GM13977 (cell line): ENCODE measurements at regions not wholly inside any gene's neighbourhood (a gene's known extent, or its start where the extent isn't known, plus 50 kb on each side); places are given as distances from the start of the nearest gene placed in this dataset.

Source experiments
- DNase-seq: peaks from one replicate; pipeline ENCODE4 v3.0.0; 2012; ENCODE audit warnings: low spot score
- in situ Hi-C: fragments of 300-500 bp; cut with MboI; formaldehyde crosslinking; loops from one replicate; pipeline ENCODE4 v1.12.0; 2022; ENCODE audit warnings: low sequenced_read_pairs, low pct_unique_long_range_greater_than_20kb, mixed read lengths, inconsistent platforms; ENCODE audit not compliant: unreplicated experiment
- TF ChIP-seq, protein P1 (sequence below): IDR thresholded peaks from 2 replicates; pipeline ENCODE4 v1.5.1; 2012; ENCODE audit warnings: mild to moderate bottlenecking, control low read depth; ENCODE audit not compliant: insufficient read depth; ENCODE audit errors: extremely low read depth, missing control alignments

DNA sequence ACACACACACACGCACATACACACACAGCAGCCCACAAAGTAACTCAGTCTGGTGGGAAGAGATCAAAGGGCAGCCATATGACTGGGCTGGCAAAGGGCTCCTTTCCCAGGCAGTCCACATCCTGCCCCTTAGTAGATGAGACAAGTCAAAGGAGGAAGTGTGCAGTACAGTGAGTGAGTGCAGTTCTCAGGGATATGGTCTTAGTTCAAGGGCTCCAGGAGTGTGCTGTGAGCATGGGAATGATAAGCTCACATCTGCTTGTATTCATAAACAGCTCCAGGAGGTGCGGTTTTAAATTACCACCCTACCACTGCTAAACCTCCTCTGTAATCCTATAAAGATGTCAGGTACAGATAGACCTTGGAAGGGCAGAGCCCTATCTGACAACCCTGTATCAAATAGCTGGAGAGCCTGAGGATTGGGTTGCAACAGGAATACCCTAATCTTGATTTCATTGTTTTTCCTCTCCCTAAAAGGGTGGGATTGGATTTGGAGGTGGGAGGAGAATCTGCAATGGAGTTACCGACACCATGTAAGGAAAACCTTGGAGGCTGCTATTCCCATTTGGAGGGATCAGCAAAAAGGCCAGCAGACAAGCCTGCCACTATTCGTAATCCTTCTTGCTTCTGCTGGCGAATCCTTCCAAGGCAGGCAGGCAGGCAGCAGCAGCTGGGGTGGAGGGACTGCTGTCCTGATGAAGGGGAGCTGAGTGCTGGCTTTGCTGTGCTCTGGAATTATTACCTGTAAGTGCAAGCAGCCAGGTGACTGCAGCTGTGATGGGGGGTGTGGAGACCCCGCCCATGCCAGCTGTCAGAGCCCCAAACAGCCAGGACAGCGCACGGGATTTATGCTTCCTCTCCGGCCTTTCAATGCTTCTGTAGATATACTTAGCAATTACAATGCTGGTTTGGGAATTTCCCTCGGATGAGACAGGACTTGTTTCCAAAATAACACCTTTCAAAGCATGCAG, 342.7 kb downstream of the PRL start:
- in situ Hi-C loops, result no loop called here
- no peak for DNase-seq
- TF ChIP-seq, protein P1, sequence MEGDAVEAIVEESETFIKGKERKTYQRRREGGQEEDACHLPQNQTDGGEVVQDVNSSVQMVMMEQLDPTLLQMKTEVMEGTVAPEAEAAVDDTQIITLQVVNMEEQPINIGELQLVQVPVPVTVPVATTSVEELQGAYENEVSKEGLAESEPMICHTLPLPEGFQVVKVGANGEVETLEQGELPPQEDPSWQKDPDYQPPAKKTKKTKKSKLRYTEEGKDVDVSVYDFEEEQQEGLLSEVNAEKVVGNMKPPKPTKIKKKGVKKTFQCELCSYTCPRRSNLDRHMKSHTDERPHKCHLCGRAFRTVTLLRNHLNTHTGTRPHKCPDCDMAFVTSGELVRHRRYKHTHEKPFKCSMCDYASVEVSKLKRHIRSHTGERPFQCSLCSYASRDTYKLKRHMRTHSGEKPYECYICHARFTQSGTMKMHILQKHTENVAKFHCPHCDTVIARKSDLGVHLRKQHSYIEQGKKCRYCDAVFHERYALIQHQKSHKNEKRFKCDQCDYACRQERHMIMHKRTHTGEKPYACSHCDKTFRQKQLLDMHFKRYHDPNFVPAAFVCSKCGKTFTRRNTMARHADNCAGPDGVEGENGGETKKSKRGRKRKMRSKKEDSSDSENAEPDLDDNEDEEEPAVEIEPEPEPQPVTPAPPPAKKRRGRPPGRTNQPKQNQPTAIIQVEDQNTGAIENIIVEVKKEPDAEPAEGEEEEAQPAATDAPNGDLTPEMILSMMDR, result no peak

DNA sequence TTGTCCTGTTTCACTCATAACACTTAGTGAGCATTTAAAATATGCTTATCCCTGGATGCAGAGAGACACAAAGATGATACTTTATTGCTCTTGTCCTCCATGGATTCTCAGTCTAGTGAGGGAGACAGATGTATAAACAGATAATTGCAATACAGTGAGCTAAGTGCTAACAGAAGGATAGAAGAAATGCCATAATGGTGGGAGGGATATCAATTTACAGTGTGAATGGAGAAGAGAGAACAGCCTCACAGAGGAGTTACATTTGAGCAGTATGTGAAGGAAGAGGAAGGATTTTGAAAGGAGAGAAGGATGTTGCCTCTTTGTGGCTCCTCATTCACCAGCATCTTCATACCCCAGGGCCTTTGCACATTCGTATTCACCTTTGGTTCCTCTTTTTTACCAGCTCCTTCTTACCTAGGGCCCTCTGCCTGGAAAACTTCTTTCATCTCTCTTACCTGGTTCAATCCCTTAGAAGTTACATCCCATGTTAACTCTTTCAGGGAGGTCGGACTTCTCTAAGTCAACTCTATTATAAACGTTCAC, 341.7 kb downstream of the PRL start:
- DNase-seq, result no peak
- TF ChIP-seq, protein P1, result no peak
- in situ Hi-C loops, result no loop called here

DNA sequence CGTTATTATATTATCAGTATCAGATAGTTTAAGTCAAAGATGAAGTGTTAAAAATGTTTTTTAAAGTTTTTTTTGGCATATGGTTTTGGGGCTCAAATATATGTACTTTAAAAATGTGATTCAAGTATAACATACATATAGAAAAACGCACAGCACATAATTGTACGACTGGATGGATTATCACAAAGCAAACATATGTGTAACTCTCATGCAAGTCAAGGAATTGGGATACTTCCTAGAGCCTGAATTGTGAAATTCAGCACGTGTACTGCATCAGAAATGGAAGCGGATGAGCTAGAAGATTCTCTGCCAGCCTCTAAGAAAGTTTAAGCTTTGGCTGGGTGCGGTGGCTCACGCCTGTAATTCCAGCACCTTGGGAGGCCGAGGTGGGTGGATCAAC, 340.9 kb downstream of the PRL start:
- TF ChIP-seq, protein P1, result no peak
- DNase-seq, result no peak
- in situ Hi-C loops, result no loop called here

DNA sequence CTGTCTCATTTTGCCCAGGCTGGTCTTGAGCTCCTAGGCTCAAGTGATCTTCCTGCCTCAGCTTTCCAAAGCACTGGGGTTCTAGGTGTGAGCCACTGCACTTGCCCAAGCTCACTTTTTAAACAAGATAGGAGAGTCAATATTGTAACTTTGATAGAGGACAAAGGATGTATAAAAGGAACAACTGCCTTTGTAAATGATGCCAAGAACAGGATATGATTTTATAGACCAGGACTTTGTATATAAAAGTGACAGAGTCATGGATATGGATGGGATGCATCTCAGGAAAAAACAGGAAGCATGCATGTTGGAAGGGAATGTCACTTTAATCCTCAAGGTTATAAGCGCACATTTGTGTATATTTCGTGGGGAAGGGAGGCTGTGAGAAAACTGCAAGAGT, 338.4 kb downstream of the PRL start:
- DNase-seq, result no peak
- in situ Hi-C loops, result no loop called here

DNA sequence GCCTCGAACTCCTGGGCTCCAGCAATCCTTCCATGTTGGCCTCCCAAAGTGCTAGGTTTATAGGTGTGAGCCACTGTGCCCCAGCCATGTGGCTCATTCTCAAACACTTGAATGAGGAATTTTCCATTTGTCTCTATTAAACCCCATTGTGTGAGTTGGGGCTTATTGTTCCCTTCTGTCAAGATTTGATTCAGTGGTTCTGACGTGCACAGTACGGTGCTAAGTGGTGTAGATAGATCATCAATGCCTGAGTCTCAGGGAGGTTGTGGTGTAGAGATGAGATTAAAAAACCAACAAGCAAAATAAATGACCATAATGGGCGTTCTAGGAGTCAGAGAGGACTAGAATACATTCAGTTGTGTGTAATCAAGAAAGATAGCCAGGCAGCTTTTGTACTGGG, 335.6 kb downstream of the PRL start:
- in situ Hi-C loops, result no loop called here
- TF ChIP-seq, protein P1, result no peak
- DNase-seq, result no peak

More for the DNA sequence above, 338.4 kb downstream of the PRL start:
- TF ChIP-seq, protein P1, result no peak

DNA sequence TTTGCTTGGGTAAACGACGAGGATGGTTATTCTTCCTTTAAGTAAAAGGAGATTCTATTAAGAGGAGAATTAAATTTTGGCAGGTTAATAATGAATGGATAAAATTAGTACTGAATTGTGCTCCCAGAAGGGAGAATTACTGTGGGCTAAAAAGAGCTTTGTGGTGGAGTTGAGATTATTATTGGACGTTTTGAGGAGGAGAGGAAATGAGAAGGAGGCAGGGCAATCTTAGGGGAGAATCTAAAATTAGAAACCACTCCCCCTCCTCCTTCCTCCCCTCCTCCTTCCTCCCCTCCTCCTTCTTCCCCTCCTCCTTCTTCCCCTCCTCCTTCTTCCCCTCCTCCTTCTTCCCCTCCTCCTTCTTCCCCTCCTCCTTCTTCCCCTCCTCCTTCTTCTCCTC, 331.8 kb downstream of the PRL start:
- in situ Hi-C loops, result no loop called here
- DNase-seq, result no peak
- TF ChIP-seq, protein P1, result no peak
